Fibroblast of villous mesenchyme (primary cell): ENCODE measurements at regions not wholly inside any gene's neighbourhood (a gene's known extent, or its start where the extent isn't known, plus 50 kb on each side); places are given as distances from the start of the nearest gene placed in this dataset.

ENCODE experiments used
- DNase-seq: peaks from one replicate; pipeline ENCODE4 v3.0.0-alpha.2; 2010; ENCODE audit warnings: low read depth
- H3K4me3 ChIP-seq: 2 replicates; pipeline ENCODE4 v1.5.1; 2011; ENCODE audit warnings: low read depth, mild to moderate bottlenecking, low read length
- TF ChIP-seq, protein P1 (sequence below): IDR thresholded peaks from 2 replicates; pipeline ENCODE4 v1.5.1; 2012; ENCODE audit warnings: low read depth, mild to moderate bottlenecking, low read length; ENCODE audit not compliant: insufficient read depth

DNA sequence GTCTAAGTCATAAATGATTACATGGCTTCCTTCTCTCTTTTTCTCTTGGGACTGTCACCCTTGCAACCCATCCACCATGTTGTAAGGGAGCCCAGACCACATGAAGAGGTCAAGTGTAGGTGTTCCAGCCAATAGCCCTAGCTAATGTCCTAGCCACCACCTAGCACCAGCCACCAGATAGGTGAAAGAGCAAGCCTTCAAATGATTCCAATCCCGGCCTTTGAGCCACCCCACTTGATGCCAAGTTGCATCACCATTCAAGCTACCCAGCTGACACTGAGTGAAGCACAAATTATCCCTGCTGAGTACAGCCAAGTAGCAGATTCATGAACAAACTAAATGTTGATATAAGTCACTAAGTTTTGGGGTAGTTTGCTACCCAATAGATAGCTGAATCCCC lies 274.3 kb downstream of the BCOR start:
- no peak for DNase-seq
- TF ChIP-seq, protein P1, sequence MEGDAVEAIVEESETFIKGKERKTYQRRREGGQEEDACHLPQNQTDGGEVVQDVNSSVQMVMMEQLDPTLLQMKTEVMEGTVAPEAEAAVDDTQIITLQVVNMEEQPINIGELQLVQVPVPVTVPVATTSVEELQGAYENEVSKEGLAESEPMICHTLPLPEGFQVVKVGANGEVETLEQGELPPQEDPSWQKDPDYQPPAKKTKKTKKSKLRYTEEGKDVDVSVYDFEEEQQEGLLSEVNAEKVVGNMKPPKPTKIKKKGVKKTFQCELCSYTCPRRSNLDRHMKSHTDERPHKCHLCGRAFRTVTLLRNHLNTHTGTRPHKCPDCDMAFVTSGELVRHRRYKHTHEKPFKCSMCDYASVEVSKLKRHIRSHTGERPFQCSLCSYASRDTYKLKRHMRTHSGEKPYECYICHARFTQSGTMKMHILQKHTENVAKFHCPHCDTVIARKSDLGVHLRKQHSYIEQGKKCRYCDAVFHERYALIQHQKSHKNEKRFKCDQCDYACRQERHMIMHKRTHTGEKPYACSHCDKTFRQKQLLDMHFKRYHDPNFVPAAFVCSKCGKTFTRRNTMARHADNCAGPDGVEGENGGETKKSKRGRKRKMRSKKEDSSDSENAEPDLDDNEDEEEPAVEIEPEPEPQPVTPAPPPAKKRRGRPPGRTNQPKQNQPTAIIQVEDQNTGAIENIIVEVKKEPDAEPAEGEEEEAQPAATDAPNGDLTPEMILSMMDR = no peak
- H3K4me3 ChIP-seq = no peak overlapping the region

DNA sequence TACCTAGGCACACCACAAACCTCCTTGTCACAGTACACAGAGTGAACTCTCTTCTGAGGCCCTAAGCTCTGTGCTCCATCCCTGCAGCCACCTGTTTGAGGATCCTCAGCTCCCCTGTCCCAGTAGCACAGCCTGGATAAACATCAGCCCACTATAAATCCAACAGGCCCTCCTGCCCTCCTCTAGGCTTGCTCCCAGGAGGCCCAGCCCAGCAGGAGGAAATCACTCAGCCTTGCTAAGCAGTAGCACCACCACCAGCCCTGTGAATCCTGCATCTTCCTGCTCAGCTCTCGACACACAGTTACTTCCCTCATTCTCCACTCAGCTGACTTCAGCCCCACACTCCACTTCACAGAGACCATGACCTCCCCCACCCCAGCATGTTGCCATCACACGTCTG lies 273.9 kb downstream of the BCOR start:
- no peak overlapping the region for H3K4me3 ChIP-seq
- TF ChIP-seq, protein P1 = no peak
- no peak for DNase-seq

DNA sequence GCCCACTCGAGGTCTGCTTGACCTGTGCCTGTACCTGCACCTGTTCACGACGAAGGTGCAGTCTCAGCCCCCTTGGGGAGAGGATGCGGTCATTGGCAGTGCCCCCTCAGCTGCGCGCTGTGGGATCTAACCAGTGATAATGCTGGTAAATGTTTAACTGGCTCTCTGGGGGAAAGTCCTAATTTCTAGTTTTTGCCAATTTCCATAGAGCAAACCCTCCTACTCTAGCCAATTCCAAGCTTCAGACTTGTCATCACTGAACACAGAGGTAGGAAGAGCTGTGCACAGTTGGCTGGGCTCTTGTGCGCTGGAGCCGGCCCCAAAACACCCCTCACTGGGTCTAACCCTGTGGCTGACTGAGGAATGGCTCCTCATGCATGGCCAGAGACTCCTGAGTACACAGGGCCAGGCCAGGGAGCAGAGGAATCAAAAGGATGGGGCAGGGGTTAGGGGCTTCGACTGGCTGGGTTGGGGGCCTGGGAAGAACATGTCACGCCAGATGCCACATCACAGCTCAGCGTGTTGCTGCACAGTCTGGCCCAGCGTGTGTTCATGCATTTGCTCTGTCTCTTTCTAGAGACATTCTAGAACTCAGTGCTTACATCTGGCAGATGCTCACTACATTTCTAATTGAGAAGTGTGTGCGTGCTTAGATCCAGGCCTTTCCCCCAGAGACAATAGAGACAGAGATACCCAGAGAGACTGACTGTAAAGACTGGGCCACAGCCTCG lies 270.8 kb downstream of the BCOR start:
- TF ChIP-seq, protein P1 = no peak
- DNase-seq = no peak
- no peak overlapping the region for H3K4me3 ChIP-seq

DNA sequence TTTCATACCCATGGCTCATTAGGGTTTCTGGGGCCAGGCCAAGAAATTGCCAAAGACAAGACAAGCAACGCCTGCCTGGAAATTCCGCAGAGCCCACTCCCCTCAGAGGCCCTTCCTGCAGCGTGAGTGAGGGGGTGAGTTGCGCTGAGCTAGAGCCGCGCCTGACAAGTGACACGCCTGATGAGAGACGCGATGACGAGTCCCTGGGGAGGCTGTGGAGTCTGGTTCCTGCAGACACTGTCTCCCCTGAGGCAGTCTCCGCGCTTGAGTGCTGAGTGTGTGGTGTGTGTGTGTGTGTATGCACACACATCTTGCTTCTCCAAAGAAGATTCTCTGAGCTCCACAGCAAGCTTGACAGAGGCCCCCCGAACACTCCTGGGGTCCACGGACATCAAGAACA lies 269.8 kb downstream of the BCOR start:
- TF ChIP-seq, protein P1 = no peak
- H3K4me3 ChIP-seq = no peak overlapping the region
- DNase-seq = no peak

DNA sequence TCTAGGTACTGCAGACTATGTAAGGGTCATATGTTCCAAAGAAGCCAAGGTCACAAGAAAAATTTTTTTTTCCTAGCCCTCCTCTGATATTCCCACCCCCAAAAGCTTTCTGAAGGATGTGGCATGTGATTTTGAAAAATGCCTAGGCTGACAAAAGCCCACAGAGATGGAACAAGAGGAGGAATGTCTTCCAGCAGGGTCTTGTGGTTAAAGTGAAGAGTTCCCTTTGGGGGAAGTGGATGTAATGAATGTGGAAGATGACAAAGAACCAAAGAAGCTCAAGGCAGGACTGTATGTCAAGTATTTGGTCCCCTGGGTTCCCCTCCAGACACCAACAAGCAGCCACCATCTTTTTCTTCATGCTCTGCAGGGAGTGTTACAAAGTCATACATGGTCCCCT lies 268.8 kb downstream of the BCOR start:
- TF ChIP-seq, protein P1 = no peak
- H3K4me3 ChIP-seq = no peak overlapping the region
- DNase-seq = no peak

DNA sequence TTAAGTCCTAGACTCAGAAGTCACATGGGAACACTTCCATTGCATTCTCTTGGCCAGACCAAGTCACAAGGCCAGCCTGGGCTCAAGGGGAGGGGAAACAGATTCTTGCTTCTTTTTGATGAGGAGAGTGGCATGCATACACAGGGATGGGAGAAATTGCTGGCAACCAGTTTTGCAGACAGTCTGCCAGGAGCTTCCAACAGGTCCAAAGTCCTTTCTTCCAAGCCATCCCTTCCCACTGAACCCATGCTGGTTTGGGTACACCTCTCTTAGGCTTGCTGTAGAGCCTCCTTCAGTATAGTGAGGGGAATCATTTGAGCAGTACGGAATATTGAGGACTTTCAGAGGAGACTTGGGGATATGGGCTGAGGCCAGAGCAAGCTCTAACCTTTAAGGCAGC lies 267.8 kb downstream of the BCOR start:
- H3K4me3 ChIP-seq = no peak overlapping the region
- TF ChIP-seq, protein P1 = no peak
- DNase-seq = no peak

DNA sequence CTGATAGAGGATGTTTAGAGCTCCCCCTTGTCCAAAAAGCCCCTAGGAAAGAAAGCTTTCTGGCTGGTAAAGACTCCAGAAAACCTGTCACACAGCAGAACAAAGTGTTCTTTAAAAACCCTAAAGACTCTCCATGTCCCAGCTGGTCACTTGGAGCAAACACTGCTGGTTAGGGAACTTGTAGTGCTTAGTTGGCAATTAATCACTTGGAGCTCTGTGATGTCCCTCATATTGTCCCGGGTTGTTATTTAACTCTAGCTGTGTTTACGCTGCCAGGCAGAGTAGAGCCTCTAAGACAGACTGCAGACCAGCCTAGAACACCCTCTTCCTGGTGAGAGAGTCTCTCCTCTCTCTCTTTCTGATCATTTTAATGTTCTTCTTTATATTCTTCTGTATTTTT lies 267.3 kb downstream of the BCOR start:
- TF ChIP-seq, protein P1 = no peak
- no peak for DNase-seq
- no peak overlapping the region for H3K4me3 ChIP-seq
